Caki2 (cell line): ENCODE measurements at regions not wholly inside any gene's neighbourhood (a gene's known extent, or its start where the extent isn't known, plus 50 kb on each side); places are given as distances from the start of the nearest gene placed in this dataset.

Source experiments
- DNase-seq: peaks from one replicate; pipeline ENCODE4 v3.0.0-alpha.2; 2015; ENCODE audit warnings: low read depth
- in situ Hi-C: cut with HindIII; loops from 2 replicates; pipeline ENCODE4 v1.10.0; 2016; ENCODE audit warnings: low sequenced_read_pairs, low pct_unique_long_range_greater_than_20kb, mixed read lengths

DNA sequence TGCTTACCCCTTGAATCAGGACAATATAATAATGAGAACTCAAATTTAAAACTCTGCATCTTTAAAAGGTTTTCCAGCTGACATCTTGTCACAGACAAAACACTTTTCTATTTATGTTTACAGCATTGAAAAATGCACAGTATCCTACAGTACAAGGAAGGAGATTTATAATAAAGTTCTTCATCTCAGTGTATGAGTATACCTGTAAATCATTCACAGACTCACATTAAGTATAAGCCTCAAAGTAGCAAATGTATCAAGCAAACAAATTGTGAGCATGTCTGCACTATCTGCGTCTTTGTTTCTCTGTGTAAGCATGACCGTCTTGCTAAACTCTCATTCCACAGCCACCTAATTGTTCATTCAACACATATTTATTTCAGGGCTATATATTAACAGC, 52.8 kb downstream of the PPP1R2C start:
- in situ Hi-C loops = no loop called here

DNA sequence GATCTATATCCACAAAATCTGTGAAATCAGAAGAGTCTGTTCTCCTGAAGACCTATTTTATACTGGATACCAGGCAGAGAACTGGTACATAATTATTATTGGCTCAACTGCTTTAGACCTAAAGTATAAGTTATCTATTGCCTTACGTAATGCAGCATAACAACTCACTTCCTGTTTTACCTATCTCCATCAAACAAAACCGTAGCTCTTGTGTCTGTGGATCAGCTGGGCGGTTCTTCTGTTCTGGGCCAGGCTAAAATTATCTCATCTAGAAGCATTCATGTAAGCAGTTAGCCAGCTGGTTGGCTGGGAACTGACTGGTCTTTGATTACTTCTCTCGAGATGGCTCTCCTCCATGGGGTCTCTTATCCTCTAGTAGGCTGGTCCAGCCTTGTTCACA, 57.8 kb downstream of the PPP1R2C start:
- in situ Hi-C loops = no loop called here
- no peak for DNase-seq

More for the DNA sequence above, 52.8 kb downstream of the PPP1R2C start:
- peak; percentile 28 for DNase-seq

GRCh38 chrX:42715701-42716262, 62.2 kb downstream of the PPP1R2C start:
- in situ Hi-C loops = no loop called here
- DNase-seq = no peak

DNA sequence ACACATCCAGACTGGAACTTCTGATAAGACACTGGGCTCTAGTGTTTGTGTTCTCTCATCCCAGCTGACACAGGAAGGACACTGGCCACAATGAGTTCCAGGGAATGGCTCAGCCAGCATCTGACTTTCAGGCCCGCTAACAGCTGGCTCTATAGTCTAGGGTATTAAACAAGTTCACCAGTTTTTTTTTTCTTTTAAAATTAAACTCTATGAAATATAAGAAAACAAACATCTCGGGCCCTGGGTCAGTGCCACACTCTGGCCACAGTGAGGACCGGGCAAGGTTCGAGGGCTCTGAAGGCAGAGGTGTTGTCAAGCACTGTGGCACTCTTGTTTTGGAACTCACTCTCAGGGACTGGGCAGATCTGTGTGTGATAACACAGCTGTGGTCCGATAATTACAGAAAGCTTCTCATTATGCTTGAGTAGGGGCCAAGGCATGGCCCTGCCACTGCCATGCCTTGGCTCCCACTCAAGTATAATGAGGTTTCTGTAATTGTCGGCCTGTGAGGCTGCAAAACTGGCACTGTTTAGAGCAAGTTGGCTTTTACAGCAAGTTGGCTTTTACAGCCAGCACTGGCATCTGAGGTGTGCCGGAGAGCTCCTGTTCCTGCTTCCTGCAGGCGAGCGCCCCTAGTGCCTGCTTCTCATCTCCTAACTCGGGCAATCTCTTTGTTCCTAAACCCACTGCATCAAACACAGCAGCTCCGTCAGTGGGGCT, 62.8 kb downstream of the PPP1R2C start:
- DNase-seq = no peak
- in situ Hi-C loops = no loop called here

- in situ Hi-C loops = no loop called here
- DNase-seq = no peak
Measured at GRCh38 chrX:42710452-42710851, 67.5 kb downstream of the PPP1R2C start.

DNA sequence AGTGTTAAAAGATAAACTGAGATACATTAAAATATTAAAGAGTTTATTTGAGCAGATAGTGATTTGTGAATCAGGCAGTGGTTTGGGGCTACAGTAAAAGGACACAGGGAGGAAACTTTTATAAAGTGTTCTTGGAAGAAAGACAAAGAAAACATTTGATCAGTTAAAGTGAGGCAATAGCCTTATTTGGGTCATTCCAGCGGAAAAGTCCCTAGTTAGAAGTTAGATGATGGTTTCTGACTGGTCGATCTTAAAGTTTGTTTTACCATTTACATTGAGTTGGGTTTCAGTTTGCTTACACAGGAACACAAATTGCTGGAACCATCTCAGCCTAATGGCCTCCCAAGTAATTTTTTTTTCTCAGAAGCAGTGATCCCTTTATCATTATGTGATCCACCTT, 69.7 kb downstream of the PPP1R2C start:
- in situ Hi-C loops = no loop called here
- no peak for DNase-seq

GRCh38 chrX:42707742-42708141, 70.2 kb downstream of the PPP1R2C start:
- in situ Hi-C loops = no loop called here
- no peak for DNase-seq

DNA sequence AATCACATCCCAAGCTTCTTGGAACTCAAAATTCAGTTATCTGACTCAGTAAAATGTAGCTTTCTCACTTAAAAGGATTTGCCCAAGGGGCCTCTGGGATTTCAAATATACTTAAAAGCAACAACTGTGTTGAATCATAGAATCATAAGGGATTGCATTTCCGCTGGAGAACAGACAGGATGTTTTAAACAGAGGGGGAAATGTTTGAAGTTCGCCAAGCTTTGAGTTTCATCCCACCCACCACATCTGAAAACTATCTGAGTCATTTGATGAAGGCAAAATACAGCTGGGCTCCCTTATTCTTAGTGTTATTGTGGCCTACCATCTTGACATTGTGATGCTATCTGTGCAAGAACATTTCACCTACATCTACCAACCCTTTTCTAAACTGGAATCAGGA, 73.5 kb downstream of the PPP1R2C start:
- in situ Hi-C loops = no loop called here
- no peak for DNase-seq

- no peak for DNase-seq
- in situ Hi-C loops = no loop called here
Measured at GRCh38 chrX:42697544-42697943, 80.4 kb downstream of the PPP1R2C start.

DNA sequence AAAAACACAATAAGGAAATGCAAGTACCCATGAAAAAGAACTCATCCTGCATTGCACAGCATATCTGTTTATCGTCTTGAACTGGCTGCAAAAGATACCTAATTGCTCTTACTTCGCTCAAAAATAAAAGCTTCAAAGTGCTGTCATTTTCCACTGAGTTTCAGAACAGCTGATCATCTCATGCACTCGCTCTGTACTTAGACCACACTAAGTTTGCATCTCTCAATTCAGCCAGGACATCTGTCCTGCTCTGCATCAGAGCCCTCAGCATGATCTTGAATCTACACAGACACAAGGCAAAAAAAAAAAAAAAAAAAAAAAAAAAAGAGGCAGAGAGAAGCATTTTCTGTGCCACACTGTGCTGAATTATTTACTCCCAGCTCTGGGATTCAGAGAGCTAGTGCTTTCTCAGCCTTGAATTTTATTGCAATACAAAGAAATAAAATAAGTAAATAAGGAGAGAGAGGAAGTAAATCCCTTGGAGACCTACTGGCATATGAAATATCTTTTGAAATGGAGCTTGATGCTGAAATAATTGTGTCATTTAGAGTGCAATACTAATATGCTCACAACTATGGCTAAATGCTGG, 81.3 kb downstream of the PPP1R2C start:
- in situ Hi-C loops = no loop called here
- no peak for DNase-seq

DNA sequence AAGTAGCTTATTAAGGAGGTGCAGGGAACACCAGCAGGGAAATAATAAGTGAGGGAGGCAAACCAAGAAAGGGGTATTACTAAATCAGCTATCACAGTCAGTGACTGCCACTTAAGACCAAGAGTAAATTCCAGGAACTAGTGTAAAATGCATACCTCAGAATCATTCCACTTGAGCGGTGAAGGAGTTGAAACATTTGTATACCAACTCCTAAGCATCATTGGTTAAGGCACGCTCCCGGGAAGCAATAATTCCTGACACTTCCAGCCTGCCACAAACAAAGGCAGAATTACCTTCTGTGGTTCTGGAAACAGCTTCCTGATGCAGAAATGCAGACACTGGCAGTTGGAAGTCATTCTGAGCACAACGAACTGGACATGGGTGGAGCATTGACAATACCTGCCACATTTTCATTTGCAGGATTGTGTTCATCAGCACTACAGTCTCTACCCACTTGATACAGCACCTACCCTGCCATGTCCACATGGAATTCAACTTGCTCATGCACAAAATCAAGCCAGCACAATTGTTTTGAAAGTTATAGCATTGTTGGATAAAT, 82.1 kb downstream of the PPP1R2C start:
- in situ Hi-C loops = no loop called here
- DNase-seq = peak; percentile 40

DNA sequence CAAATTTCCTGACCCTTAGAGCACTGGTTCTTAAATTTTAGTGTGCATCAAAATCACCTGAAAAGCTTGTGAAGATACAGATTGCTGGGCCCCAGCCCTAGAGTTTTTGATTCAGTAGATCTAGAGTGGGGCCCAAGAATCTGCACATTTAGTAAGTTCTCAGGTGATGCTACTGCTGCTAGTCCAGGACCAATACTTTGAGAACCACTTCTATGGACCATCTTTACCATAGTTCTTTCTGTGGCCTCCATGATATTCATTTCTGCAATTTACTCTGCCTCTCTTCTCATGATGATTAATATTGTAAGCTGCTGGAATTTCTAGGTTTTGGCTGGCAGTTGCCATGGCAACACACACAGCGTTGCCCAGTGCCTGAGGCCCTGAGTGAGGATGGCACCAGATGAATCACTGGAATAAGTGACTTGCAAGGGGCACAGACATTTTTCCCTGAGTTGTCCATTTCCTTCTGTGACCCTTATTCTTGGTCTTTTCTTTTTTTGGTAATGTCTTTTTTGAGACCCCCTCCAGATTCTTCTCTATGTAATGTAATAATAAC, 83.6 kb downstream of the PPP1R2C start:
- DNase-seq = no peak

DNA sequence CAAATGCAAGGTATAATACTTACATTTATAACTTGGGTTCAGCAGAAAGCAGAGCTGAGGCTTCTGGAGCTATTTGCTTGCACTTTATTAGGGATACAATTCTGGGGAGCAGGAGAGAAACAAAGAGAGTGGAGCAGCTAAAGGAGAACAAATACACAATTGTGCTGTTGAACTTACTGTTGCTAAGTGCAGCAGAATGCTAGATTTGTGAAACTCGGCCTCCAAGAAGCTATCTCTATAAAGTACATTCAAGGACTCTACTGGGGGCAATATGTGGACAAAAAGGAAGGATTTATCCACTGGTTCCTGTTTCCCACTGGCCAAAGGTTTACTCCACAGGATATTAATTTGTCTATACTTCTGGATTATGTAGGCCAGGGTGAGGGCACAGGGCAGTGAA, 86.8 kb downstream of the PPP1R2C start:
- in situ Hi-C loops = no loop called here
- DNase-seq = no peak

More for the DNA sequence above, 83.6 kb downstream of the PPP1R2C start:
- in situ Hi-C loops = no loop called here

- in situ Hi-C loops = no loop called here
- no peak for DNase-seq
Measured at GRCh38 chrX:42686706-42687105, 91.3 kb downstream of the PPP1R2C start.

- DNase-seq = no peak
- in situ Hi-C loops = no loop called here
Measured at GRCh38 chrX:42686296-42686695, 91.7 kb downstream of the PPP1R2C start.

DNA sequence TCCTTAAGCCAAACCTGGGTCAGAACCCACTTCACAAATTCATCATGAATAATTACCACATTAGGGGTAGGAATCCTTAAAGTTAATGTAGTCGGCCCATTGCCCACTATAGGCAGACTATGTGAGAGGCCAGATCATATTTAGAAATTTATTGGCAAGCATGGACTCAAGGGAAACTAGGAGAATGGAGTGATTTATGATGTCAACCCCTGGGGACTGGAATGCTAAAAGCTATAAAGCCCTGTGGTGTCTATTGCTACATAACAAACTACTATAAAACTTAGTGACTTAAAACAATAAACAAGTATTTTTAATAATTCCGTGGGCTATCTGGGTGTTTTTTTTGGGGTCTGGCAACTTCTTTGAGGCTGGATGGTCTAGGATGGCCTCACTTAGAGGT, 93.9 kb downstream of the PPP1R2C start:
- DNase-seq = no peak
- in situ Hi-C loops = no loop called here

DNA sequence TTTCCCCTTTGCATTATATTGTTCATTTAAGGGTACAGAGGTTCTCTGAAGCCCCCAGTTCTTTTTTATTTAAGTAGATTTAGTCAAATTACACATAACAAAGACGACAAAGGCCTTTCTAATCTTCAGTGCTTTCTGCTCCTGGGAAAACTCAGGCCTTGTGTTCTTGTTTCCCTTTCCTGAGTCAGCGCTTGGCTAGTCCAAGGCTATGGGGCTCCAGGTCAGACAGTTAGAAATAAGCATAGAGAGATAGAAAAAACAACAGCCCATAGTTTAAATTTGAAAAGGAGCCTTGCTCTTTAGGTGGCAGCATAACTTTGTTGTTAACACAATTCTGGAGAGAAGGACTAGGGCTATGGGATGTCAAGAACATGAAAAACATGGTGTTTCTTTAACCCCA, 97.3 kb downstream of the PPP1R2C start:
- peak; percentile 4 for DNase-seq
- in situ Hi-C loops = no loop called here

GRCh38 chrX:42678133-42678532, 99.8 kb downstream of the PPP1R2C start:
- DNase-seq = no peak

GRCh38 chrX:42673301-42673810, 104.6 kb downstream of the PPP1R2C start:
- DNase-seq = no peak
- in situ Hi-C loops = no loop called here

More at GRCh38 chrX:42678133-42678532, 99.8 kb downstream of the PPP1R2C start:
- in situ Hi-C loops = no loop called here
